GM10266 (cell line): ENCODE measurements at regions not wholly inside any gene's neighbourhood (a gene's known extent, or its start where the extent isn't known, plus 50 kb on each side); places are given as distances from the start of the nearest gene placed in this dataset.

Experiments
- DNase-seq: peaks from one replicate; pipeline ENCODE4 v3.0.0; 2012; ENCODE audit errors: extremely low spot score
- TF ChIP-seq, protein P1 (sequence below): IDR thresholded peaks from 2 replicates; pipeline ENCODE4 v1.5.1; 2012; ENCODE audit warnings: mild to moderate bottlenecking, low read depth; ENCODE audit not compliant: control insufficient read depth, insufficient read depth; ENCODE audit errors: missing control alignments

DNA sequence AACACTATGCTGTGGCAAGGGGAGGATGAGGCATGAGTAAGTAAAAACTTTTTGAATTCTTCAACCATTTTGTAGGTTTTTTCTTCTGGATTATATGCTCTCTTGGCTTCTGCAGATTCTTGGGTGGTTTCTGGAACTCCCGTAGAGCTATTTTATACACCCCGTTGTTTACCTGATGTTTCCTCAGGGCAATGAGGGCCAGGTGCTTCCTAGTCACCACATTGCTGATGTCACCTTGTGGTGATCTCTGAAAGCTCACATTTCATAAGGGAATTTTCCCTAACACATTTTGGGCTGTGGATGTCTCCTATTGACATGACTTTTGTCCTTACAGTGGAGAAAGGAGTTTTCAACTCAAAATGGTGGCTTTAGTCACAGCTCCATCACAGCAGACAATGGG is 356.6 kb downstream of the PLA2G4A start:
- DNase-seq = no peak
- TF ChIP-seq, protein P1, sequence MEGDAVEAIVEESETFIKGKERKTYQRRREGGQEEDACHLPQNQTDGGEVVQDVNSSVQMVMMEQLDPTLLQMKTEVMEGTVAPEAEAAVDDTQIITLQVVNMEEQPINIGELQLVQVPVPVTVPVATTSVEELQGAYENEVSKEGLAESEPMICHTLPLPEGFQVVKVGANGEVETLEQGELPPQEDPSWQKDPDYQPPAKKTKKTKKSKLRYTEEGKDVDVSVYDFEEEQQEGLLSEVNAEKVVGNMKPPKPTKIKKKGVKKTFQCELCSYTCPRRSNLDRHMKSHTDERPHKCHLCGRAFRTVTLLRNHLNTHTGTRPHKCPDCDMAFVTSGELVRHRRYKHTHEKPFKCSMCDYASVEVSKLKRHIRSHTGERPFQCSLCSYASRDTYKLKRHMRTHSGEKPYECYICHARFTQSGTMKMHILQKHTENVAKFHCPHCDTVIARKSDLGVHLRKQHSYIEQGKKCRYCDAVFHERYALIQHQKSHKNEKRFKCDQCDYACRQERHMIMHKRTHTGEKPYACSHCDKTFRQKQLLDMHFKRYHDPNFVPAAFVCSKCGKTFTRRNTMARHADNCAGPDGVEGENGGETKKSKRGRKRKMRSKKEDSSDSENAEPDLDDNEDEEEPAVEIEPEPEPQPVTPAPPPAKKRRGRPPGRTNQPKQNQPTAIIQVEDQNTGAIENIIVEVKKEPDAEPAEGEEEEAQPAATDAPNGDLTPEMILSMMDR = no peak

DNA sequence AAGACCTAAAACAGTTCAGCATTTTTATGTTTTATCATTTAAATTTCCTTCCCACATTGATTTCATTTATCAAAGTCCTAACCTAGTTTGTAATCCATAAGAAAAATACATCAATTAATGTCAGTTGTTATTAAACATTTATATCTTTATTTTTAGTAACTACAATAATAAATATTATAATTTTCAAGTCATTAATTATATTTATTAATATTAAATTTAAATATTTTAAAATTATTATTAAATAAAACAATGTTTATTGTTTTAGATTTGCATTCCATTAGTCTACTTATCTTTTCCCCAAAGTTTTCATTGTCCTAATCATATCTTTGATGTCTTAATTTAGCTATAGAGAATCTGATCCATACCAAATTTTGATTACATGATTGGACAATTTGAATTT is 368.9 kb downstream of the PLA2G4A start:
- TF ChIP-seq, protein P1 = no peak
- no peak for DNase-seq

DNA sequence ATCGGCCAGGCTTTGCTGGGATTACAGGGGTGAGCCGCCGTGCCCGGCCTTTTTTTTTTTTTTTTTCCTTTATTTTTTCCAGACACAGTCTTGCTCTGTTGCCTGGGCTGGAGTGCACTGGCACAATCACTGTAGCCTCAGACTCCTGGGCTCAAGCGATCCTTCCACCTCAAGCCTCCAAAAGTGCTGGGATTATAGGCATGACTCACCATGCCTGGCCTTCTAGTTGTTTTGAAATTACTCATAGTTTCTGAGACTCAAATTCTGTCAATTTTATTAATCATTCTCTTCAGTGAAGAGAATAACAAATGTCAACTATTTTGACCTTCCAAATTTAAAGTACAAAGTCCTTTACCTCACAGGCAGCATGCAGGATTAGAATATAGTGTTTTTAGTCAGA is 374.5 kb downstream of the PLA2G4A start:
- TF ChIP-seq, protein P1 = no peak
- DNase-seq = no peak

DNA sequence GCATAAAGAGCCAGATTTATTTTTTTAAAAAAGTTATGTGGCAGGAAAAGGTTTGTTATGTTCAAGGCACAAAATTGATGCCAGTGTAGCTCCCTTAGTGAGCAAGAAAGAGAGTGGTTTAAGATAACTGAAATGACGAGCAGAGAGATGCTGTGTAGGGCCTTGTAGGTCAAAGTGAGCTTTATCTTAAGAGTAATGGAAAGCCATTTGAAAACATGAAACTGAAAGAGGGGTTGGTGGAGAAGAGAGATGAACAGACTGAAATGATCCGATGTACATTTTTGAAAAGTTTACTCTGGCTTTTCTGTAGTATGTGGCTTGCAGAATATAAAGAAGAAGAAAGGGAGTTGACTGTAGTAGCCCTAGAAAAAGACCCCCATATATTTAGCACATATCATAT is 383.6 kb downstream of the PLA2G4A start:
- DNase-seq = no peak
- TF ChIP-seq, protein P1 = no peak

DNA sequence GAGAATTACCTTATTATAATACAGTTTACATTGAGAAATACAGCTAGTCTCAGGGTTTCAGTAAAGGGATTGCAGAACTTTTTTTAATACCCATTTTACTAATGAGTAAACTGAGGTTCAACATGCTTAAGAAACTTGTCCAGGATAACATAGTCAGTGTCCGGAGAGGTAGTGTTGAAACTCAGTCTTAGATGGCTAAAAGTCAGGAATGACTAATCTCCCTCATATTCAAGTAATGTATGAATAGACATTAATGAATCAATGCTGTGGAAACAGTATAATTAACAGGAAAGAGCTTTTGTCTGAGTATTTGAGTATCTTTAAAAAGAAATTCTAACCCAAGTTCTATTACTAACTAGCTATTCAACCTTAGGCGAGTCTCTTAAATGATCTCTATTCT is 397.6 kb downstream of the PLA2G4A start:
- DNase-seq = no peak
- TF ChIP-seq, protein P1 = no peak

DNA sequence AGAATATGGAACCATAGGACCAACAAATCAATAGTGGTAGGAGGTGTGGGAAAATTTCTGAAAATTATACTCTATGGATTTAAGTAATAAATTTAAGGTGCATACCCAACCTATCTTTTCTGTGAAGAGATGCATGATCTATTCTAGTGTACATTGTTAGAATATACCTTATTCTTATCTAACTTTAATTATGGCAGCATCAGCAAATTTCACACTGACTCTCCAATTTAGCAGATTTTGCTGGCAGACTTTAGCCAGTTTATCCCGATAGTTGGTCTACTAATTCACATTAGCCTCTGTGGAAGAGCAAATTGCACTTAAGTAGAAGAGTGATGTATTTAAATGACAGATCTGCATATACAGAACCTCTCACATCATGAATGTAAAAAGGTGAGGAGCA is 400.0 kb downstream of the PLA2G4A start:
- TF ChIP-seq, protein P1 = no peak
- no peak for DNase-seq

DNA sequence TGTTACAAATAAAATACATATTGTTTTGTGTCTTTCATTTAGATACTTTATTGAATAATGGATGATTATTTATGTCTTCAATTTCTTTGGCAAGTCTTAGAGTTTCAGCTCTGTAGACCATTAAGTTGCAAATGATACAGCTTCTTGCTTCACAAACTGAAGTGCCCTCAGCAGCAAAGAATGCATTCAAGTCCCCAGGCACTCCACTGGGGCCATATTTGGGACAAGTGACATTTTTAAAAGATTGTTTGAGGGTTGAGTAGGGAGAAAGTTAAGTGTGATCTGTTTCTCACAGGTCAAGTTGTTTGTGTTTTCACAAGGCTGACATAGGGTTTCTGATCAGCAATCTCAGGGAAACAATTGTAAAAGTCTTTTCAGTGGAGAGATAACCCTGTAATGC is 400.7 kb downstream of the PLA2G4A start:
- no peak for DNase-seq
- TF ChIP-seq, protein P1 = no peak
